HCEC 1CT (cell line): ENCODE measurements at regions not wholly inside any gene's neighbourhood (a gene's known extent, or its start where the extent isn't known, plus 50 kb on each side); places are given as distances from the start of the nearest gene placed in this dataset.
A peak's percentile ranks its signal among the peaks of the same experiment; 100 is the strongest.

ENCODE experiments used
- DNase-seq: peaks from one replicate; pipeline ENCODE4 v3.0.0-alpha.2; 2017

DNA sequence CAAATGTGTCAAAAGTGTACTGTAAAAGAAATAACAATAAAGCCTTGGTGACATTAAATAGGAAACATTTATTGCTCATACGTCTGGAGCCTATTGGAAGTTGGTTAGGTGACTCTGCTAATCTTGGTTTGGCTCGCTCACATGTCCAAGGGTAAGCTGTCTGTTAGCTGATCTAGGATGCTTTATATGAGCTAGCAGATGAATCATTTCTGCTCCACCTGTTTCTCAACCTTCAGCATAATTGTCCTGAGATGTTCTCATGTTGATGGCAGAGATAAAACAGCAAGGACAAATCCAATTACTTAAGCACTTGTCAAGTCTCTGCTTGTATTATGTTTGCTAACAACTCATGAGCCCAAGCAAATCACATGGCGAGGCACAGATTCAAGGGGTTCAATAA, 56.0 kb upstream of the CD53 start:
- no peak for DNase-seq

DNA sequence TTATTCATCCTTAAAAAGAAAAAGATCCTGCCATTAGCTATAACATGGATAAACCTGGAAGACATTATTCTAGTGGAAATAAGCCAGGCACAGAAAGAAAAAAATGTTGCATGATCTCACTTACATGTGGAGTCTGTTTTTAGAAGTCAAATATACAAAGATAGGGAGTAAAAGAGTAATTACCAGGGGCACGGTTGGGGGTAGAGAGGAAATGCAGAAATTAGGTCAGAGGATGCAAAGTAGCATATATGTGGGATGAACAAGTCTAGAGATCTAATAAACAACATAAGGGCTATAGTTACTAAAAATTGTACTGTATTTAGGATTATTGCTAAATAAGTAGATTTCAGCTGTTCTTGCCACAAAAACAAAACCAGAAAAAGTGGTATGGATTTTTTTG, 61.4 kb upstream of the CD53 start:
- no peak for DNase-seq

DNA sequence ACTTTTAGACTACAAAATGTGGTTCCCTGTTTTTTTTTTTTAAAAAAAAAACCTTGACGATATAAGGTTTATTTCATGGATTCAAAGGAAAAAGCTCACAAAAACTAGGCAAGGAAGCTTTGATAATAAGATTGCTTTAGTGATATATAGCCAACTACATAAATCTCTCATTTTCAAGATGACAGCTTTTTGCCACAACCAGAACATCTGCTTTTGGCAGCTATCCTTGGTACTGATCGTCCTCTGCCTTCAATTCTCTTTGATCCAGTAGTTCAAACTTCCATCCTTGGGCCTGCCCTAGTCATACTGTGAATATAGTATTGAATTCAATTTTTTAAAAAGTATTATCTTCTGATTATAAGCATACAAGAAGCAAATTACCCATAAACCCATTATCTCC, 72.9 kb upstream of the CD53 start:
- no peak for DNase-seq

DNA sequence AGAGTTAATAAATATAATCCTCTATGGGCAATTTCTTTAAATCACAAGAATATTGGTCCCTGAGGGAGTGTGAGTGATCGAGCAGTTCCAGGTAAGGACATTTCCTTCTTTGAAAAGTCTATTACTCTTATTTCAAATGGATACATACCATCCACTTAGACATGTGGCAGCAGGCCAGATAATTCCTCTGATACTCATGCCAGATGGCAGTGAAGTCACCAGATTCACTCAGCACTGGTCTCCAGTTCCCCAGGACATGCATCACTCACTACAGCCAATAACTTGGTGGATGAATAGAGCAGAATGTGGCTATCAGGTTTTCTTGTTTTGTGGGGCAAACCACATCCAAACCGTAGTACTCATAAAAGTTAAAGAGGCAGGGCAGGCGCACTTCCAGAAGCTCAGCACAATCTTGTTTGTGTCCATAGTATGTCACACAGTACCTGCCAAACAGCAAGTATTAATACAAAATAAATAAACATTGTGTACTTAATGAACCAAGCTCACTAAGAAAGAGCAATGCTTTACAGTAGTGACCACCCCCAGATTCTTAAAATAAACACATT, 74.2 kb upstream of the CD53 start:
- DNase-seq: no peak

DNA sequence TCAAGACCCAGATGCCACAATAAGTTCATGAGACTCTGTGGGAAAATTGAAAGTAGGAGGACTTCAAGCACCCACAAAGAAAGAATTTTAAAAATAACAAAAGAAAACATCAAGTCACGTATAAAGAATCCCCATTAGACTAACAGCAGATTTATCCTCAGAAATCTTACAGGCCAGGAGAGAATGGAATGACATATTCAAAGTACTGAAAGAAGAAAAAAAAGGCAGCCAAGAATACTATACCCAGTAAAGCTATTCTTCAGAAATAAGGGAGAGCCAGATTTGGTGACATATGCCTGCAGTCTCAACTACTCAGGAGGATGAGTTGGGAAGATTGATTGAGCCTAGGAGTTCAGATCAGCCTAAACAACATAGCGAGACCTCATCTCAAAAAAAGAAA, 84.3 kb upstream of the CD53 start:
- no peak for DNase-seq

DNA sequence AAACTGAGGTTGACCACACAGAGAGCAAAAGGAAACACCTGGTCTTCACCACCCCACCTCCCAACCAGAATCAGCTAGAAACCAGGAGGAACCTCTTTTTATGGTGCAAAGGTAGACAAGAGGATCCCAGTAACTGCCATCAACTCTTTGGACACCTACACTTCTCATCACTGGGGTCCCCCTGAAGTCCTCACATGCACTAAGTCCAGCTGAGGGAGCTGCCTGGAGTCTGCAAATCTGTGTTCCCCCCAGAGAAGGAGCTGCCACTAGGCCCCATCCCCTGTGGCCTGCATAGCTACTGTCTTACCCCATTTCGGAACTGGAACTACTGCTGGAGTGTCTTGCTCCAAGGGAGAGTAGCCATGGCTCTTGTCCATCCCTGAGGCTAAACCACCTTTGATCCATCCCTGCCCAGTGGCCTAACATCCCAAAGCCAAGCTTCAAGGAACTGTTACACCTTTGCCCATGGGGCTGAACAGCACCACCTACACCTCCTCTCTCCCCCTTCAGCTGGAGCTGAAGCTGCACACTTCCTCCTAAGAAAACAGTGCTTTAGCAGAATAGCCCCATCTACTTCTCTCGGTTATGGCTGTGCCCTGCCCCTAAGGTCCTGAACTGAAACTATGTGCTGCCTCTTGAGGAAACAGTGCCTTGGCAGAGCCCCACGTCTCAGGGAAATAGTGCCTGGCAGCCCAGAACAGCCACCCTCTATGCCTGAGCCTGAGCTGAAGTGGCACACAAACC, 85.4 kb upstream of the CD53 start:
- DNase-seq: no peak

DNA sequence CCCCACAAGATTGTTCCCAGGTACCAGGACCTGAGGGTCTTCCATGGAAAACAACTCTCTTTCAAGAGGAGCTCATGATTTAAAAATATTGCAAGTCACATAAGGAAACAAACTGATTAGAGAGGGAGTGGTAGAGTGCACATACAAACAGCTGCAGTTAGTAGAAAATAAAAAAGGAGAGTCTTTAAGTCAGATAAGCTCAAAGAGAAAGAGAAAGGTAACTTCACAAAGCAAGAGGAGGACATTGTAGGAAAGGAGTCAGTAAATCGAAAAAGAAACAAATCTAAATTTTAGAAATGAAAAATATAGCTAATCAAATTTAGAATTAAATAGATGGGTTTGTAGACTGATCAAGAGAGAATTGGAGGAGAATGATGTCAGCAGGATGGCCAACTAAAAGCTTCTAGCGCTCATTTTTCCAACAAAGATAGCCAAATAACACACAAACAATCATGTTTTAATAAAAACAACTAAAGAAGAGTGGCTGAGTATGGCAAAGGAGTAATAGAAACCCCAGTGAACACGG, 86.1 kb upstream of the CD53 start:
- DNase-seq: no peak

DNA sequence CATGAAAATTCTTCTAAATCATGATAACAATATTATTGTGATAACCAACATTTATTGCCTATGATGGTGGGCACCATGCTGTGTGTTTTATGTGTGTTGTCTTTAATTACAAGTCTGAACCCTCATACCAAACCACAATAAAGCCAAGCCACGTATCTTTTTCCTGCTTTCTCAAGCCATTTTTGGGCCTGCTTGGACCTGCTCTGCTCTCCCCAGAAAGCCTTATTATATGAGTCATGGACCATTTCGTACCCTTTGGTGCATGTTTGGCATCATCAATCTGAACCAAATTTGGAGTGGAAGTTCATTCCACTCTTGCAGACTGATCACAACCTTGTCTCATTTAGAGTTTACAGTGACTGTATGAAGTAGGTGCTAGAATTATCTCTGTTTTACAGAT, 87.3 kb upstream of the CD53 start:
- no peak for DNase-seq

DNA sequence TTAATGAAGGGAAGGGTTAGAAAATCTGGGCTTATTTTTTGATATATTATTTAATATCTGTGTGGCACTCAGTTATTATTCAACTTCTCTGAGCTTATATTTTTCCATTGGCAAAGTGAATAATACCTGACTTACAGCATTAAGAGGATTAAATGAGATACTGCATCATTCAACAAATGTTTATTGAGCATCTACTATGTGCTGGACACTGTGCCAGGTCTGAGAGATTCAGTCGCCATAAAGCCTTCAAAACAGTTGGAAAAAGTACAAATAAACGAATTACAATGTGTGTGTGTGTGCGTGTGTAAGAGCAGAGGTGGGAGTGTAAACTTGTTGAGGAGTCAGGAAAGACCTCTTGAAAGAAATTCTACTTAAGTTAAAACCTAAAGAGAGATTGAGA, 87.9 kb upstream of the CD53 start:
- no peak for DNase-seq

DNA sequence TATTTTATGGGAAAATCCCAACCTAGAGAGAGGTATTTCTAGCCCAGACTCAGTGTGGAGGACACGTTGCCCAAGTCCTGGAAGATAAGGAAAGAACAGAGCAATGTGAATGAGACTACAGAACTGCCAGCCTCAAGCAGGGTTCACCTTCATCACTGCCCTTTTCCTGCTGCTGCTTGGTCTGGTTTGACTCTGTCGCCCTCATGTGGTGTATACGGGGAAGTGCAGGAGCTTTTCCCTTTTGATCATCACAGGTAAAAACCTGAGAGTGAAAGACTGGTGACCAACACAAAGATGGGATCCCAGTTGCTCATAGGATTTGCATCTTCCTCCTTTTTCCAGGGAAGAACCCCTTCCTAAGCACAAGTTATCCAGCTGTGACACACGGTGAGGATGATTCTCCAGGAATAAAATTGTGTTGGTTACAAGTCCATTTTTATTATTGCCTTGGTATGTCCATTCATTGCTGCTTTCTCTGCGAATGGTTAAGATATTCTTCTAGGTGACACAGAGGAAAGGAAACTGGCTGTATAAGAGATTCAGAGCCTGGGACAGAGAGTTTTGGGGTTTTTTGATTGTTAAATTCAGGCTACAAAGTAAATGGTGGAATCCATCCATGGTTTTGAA, 89.5 kb upstream of the CD53 start:
- peak; percentile 38 for DNase-seq

DNA sequence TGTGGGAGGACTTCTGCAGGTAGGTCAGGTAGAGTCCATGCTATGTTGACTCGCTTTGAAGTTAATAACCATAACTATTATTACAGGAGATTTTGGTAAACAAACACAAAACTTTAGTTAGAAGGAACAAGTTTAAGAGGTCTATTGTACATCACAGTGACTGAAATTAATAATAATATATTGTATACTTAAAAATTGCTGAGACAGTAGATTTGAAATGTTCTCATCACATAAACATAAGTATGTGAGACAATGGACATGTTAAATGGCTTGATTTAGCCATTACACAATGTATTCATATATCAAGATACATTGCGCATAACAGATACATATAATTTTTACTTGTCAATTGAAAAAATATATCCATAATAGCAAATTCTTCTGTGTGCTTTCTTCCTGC, 91.4 kb upstream of the CD53 start:
- DNase-seq: no peak

DNA sequence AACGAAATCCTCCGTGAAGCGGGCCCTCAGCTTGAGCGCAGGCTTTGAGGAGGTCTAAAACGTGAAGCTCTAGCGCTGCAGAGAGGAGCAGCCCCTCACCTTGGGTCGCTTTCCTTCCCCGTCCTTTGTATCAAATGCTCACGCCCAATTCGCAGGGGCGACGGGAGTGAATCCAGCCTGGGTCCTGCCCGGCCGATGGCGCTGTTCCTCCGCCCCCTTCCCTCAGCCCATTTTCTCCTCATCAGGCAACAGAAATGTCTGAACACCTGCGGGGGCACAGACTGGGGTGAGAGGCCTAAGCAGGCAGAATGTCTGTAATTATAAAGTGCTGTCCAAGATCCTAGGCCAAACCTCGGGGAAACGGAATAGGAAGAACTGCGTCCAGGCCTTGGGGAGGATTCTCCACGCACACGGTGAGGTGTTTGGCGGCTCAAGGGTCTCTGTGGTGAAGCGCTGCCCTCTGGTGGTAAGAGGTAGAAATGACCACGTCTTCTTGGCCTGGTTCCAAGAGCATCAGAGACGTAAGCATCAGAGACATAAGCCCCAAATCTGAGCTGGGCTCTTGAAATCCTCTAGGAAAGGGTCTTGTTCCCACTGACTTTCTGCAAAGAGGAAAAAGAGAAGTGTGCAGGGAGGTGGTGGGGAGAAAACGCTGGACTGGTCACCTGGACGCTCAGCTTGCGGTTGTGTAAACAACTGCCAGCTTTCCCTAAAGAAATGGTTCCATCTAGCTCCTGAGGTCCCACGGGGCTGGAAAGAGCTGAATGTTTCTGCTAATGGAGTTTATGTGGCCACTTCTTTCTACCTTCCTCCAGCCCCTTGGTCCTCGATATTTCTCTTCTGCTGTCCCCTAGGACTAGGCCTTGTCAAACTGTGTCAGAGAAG, 92.1 kb upstream of the CD53 start:
- peak; percentile 60 for DNase-seq

DNA sequence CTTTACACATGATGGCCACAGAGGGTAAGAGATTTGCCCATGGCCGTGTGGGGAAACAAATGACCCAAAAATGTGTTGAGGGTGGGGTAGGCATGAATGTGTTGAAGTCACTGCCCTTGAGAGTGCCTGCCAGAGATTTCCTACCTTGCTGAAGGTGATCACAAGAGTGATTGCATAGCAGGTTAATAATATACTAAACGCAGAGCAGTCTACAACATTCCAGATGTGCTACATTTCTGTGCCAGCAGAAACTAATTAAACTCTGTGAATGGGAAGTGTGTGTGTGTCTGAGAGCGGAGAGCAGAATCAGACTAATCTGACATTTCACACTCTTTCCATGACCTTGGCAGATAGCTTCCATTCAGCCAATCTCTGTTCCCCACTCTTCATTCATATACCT, 93.3 kb upstream of the CD53 start:
- DNase-seq: no peak

DNA sequence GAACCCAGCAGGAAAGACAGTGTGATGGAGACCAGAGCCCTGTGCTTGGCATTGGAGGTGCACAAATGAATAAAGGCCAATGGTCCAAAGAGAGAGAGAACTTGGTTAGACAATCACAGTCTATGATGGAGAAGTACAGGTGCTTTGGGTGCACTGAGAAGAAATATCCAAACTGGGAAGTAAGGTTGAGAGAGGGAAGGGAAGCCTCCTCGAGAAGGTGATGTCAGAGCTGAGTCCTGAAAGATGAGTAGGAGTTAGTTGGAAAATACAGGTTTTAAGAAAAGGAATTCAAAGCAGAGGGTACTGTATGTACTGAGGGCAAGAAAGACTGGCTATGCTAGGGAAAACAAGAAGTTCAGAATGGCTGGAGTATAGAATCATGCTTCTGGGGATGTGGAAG, 94.1 kb upstream of the CD53 start:
- no peak for DNase-seq

DNA sequence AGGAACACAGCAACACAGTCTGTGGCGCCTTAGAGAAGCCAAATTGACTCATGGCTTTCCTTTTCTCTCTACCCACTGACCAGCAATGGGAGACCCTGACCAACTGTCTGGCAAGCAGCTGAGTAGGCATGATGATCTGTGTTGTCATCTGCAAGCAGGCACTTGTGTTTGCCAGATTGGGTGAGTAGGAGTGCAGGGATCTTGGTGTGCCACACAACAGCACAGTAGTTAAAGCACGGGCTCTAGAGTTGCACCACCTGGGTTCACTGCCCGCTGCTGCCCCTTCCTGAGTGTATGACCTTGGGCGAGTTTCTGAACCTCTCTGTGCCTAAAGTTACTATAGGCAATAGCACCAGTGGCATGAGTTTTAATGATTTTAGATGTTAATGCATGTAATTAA, 95.7 kb upstream of the CD53 start:
- DNase-seq: no peak

DNA sequence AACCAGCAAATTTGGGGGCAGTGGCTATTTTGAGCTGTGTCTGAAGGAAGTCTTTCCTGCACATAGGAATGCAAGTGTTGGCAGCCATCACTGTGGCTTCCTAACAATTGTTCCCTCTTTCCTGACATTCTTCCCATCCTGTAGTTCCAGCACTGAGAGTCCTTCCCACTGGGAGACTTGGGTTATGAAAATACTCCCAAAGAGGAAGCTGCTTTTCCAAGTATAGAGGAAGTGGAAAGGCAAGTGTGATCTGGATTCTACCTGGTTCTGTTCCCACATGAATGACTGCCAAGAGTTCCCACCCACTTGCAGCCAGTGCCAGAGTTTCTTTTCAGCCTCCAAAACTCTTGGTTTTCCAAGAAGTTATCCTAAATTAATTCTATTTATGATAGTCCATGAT, 98.5 kb upstream of the CD53 start:
- no peak for DNase-seq

DNA sequence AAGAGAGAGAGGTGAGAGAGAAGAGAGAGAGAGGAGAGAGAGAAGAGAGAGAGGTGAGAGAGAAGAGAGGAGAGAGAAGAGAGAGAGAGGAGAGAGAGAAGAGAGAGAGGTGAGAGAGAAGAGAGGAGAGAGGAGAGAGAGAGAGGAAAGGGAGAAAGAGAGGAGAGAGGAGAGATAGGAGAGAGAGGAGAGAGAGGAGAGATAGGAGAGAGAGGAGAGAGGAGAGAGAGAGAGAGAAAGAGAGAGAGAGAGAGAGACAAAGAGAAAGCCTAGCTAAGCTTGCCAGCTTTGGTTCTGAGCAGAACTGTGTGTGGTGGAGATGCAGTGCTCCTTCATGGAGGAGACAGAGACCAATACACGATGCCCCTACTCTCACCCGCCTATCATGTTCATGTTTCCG, 99.1 kb upstream of the KCNA3 start:
- DNase-seq: no peak

DNA sequence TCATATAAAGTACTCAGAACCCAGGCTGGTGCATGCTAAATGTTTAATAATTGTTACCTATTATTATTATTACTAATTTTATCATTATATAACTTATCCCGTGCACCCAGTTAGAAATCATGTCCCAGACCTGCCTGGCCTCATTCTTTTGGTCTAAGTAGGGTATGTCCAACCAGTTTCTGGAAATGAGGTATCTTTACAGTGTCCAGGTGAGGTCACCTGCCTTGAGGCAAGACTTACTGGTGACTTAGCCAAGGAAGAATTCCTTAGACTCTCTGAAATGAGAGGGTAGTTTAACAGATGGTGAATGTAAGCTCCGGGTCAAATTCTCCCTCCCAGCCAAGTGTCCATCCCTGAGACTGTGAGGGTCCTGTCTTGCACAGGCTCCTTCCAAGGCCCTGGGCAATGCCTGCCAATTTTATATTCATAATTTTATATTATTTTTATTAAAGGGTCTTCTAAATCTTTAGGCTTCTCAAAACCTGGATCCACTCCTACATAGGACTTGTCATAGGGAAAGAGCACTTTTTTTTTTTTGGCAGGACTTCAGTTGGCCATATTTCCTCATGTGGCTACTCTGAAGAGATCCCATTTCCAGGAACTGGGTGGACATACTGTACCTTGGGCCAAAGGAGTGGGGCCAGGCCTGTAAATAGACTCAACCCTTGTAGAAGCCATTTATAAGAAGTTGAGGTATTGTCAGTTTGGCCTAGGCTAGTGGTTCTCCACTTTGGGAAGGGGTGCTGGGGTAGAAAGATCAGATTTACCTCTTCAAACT, 96.7 kb upstream of the KCNA3 start:
- DNase-seq: no peak

DNA sequence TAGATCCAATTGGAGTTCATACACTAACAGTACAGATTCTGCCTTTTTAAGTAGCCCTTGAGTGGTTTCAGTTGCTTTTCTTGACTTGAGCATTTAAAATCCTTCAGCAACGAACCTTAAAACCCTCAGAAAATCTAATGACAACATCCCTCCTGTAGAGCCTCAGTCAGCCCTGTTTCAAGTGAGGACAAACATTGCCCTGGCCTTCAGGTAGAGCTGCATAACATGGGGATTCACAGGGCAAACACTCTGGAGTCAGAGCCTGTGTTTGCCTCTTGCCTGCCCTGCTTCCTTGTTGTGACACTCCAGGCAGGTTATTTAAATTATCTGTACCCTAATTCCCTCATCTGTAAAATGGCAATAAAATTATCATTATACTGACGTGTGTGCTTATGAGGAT, 96.1 kb upstream of the KCNA3 start:
- DNase-seq: no peak

DNA sequence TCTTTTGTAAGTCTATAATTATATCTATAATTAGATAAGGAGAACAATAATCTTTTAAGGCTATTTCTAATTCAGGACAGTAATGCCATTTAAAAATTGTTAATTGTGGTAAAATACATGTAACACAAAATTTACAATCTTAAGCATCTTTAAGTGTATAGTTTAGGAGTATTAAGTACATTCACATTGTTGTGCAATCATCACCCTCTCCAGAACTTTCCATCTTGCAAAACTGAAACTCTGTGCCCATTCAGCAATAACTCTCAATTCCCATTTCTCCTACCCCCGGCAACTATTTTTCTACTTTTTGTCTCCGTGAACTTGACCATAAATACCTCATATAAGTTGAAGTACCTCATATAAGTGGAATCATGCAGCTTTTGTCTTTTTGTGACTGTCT, 93.9 kb upstream of the KCNA3 start:
- DNase-seq: no peak

DNA sequence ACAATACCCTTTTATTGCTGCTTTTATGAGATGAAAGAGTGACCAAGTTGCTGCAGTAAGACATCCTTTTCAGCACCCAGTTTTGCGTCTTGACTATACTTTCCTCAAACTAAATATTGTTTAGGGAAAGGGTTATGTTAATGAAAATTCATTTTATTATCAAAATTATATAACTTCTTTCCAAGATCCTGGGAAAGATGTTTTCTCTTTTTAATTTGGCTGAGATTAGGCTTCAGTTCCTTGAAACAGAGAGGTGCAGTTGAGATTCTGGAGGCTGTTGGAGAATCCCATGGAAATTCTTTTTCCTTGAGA, 91.6 kb upstream of the KCNA3 start:
- DNase-seq: no peak

DNA sequence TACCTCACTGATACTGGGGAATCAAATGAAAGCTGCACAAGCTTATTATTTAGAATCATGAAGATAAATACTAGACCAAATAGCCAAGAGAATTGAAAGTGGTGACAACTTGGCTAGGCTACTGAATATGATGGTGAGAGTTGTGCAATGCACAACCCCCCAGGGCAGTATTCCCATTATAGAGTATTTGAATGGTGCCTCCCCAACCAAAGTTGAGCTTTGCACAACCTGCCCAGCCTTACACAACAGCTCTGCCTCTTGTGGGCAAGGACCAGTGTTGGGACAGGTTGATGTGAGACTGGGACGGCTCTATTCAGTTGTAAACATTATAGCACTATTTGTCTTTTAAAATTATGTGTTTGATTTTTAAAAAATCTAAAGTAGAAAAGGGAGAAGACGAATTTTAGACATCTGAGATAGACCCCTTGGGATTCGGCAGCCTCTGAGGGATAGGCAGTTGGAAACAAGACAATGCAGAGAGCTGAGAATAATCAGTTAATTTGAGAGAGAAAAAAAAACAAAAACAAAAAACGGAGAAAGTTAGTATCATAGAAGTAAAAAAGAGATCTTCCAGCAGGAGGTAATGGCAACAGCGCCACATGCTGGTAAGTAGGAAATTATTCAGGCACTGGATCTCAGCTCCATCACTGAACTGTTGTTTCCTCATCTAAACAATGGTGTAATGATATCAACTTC, 91.0 kb upstream of the KCNA3 start:
- peak; percentile 59 for DNase-seq
